HCT116 (cell line): ENCODE measurements at regions not wholly inside any gene's neighbourhood (a gene's known extent, or its start where the extent isn't known, plus 50 kb on each side); places are given as distances from the start of the nearest gene placed in this dataset.

Experiments
- ATAC-seq: fragments of 200-7000 bp; cut with Tn5 transposase; 2 replicates; pipeline ENCODE4 v1.9.1; 2020; ENCODE audit warnings: mild to moderate bottlenecking, moderate library complexity
- BruUV-seq: library from RNA; stranded (reverse); fragments of 400-500 nt; replicated peaks from 2 replicates; lab custom pipeline; 2021; lab: Mats Ljungman, UMichigan
- CTCF ChIA-PET: fragments of 300-600 bp; sonication (Branson Sonifier 250); formaldehyde crosslinking; loops from one replicate; lab custom pipeline; 2021; ENCODE audit warnings: antibody characterized with exemption; lab: Charles Lee
- POLR2A ChIA-PET: fragments of 300-600, 350-600 bp; sonication (Branson Sonifier 250); formaldehyde crosslinking; loops from one replicate; lab custom pipeline; 2021; ENCODE audit warnings: antibody characterized with exemption; lab: Charles Lee
- RAD21 ChIA-PET, 2 experiments: fragments of 300-600 bp; sonication (Branson Sonifier 250); formaldehyde crosslinking; loops; one replicate each; lab custom pipeline; 2023; ENCODE audit warnings: low total read pairs in 2 of 2; ENCODE audit not compliant: uncharacterized antibody in 2 of 2, unreplicated experiment in 2 of 2, low non-redundant PET in 1 of 2; lab: Charles Lee
- DNase-seq: peaks from one replicate; pipeline ENCODE4 v3.0.0-alpha.2; 2010; ENCODE audit warnings: low read depth, low spot score
- H2AFZ ChIP-seq: fragments of 200-600 bp; shearing (Covaris generic), sonication (generic); 2 replicates; pipeline ENCODE4 v1.6.1; 2017; ENCODE audit warnings: low read depth, mixed run types, mixed read lengths, antibody characterized with exemption, low read length; ENCODE audit not compliant: poor library complexity, severe bottlenecking
- H3K27ac ChIP-seq: 2 replicates; pipeline ENCODE4 v1.5.1; 2012; ENCODE audit warnings: low read depth, low read length
- H3K27me3 ChIP-seq: fragments of 200-600 bp; sonication (generic); 2 replicates; pipeline ENCODE4 v1.6.1; 2016; ENCODE audit warnings: mixed run types, low read length, mixed read lengths; ENCODE audit not compliant: insufficient read depth
- H3K36me3 ChIP-seq, 2 experiments: fragments of 200-500 bp in 1 of 2; fragments of 200-600 bp in 1 of 2; sonication (Bioruptor generic) in 1 of 2; sonication (generic) in 1 of 2; 2 replicates each; pipeline versions ENCODE4 v1.5.1 to v1.6.1; 2014 to 2016; ENCODE audit warnings: low read length in 2 of 2, inconsistent platforms in 1 of 2, mixed read lengths in 1 of 2, mixed run types in 1 of 2; ENCODE audit not compliant: insufficient read depth in 2 of 2, control insufficient read depth in 1 of 2
- H3K4me1 ChIP-seq, 2 experiments: fragments of 200-600 bp in 1 of 2; sonication (generic) in 1 of 2; 2 replicates each; pipeline versions ENCODE4 v1.5.1 to v1.6.1; 2012 to 2017; ENCODE audit warnings: low read length in 2 of 2, inconsistent platforms in 1 of 2, mild to moderate bottlenecking in 1 of 2, mixed read lengths in 1 of 2, mixed run types in 1 of 2, moderate library complexity in 1 of 2; ENCODE audit not compliant: insufficient read depth in 2 of 2, control insufficient read depth in 1 of 2
- H3K4me2 ChIP-seq: fragments of 200-600 bp; sonication (generic); 2 replicates; pipeline ENCODE4 v1.6.1; 2017; ENCODE audit warnings: mixed run types, low read length, mixed read lengths
- H3K4me3 ChIP-seq, 2 experiments: fragments of 200-600 bp in 1 of 2; sonication (generic) in 1 of 2; replicated peaks in 1 of 2; 2 replicates each; pipeline ENCODE4 v1.5.1; 2011 to 2016; ENCODE audit warnings: low read length in 2 of 2, control low read depth in 1 of 2, low read depth in 1 of 2, mild to moderate bottlenecking in 1 of 2, mixed read lengths in 1 of 2, mixed run types in 1 of 2
- H3K79me2 ChIP-seq: fragments of 200-600 bp; sonication (generic); 2 replicates; pipeline ENCODE4 v1.6.1; 2017; ENCODE audit warnings: mild to moderate bottlenecking, mixed run types, low read length, moderate library complexity, mixed read lengths; ENCODE audit not compliant: insufficient read depth
- H3K9ac ChIP-seq: fragments of 200-600 bp; sonication (generic); 2 replicates; pipeline ENCODE4 v1.6.1; 2016; ENCODE audit warnings: low read length, mixed read lengths
- H3K9me2 ChIP-seq: fragments of 200-600 bp; sonication (generic), shearing (Covaris generic); 2 replicates; pipeline ENCODE4 v1.6.1; 2017; ENCODE audit warnings: mixed run types, mild to moderate bottlenecking, moderate library complexity; ENCODE audit not compliant: insufficient read depth
- H3K9me3 ChIP-seq, 2 experiments: fragments of 200-500 bp in 1 of 2; fragments of 200-600 bp in 1 of 2; sonication (Bioruptor generic) in 1 of 2; sonication (generic) in 1 of 2; 2 replicates each; pipeline ENCODE4 v1.6.1; 2014 to 2017; ENCODE audit warnings: low read length in 2 of 2, mixed read lengths in 2 of 2, inconsistent platforms in 1 of 2, low read depth in 1 of 2, mild to moderate bottlenecking in 1 of 2, mixed run types in 1 of 2, moderate library complexity in 1 of 2; ENCODE audit not compliant: control insufficient read depth in 1 of 2, insufficient read depth in 1 of 2
- H4K20me1 ChIP-seq: fragments of 200-600 bp; sonication (generic), shearing (Covaris generic); 2 replicates; pipeline ENCODE4 v1.6.1; 2017; ENCODE audit warnings: mixed run types, mild to moderate bottlenecking, moderate library complexity; ENCODE audit not compliant: insufficient read depth
- CBX3 ChIP-seq: IDR thresholded peaks from 2 replicates; pipeline ENCODE4 v1.6.1; 2012; ENCODE audit warnings: low read depth
- CEBPB ChIP-seq: IDR thresholded peaks from 2 replicates; pipeline ENCODE4 v1.6.1; 2012; ENCODE audit warnings: low read depth
- EGR1 ChIP-seq: IDR thresholded peaks from 2 replicates; pipeline ENCODE4 v1.6.1; 2012; ENCODE audit warnings: low read depth
- ELF1 ChIP-seq: IDR thresholded peaks from 2 replicates; pipeline ENCODE4 v1.6.1; 2012; ENCODE audit warnings: low read depth, borderline replicate concordance
- EZH2 ChIP-seq: fragments of 200-600 bp; sonication (generic); IDR thresholded peaks from 2 replicates; pipeline ENCODE4 v1.6.1; 2017; ENCODE audit warnings: antibody characterized with exemption, mixed run types
- EZH2phosphoT487 ChIP-seq: fragments of 200-600 bp; IDR thresholded peaks from 2 replicates; pipeline ENCODE4 v1.6.1; 2018; ENCODE audit warnings: antibody characterized with exemption, borderline replicate concordance
- FOSL1 ChIP-seq: IDR thresholded peaks from 2 replicates; pipeline ENCODE4 v1.6.1; 2012; ENCODE audit warnings: low read depth
- JUND ChIP-seq: IDR thresholded peaks from 2 replicates; pipeline ENCODE4 v1.6.1; 2012
- POLR2A ChIP-seq: IDR thresholded peaks from 2 replicates; pipeline ENCODE4 v1.7.0; 2011; ENCODE audit warnings: borderline replicate concordance; ENCODE audit not compliant: insufficient read depth, insufficient read length; ENCODE audit errors: extremely low read depth
- POLR2AphosphoS5 ChIP-seq: IDR thresholded peaks from 2 replicates; pipeline ENCODE4 v1.6.1; 2011; ENCODE audit warnings: mild to moderate bottlenecking, low read depth, low read length, moderate library complexity
- RAD21 ChIP-seq: IDR thresholded peaks from 2 replicates; pipeline ENCODE4 v1.6.1; 2012; ENCODE audit warnings: low read depth, mild to moderate bottlenecking
- SIN3A ChIP-seq: IDR thresholded peaks from 2 replicates; pipeline ENCODE4 v1.6.1; 2012; ENCODE audit warnings: low read depth
- SP1 ChIP-seq: IDR thresholded peaks from 2 replicates; pipeline ENCODE4 v1.6.1; 2012; ENCODE audit warnings: low read depth
- SRF ChIP-seq: IDR thresholded peaks from 2 replicates; pipeline ENCODE4 v1.6.1; 2012; ENCODE audit warnings: low read depth
- YY1 ChIP-seq: IDR thresholded peaks from 2 replicates; pipeline ENCODE4 v1.6.1; 2011; ENCODE audit warnings: low read length, low read depth, moderate library complexity, mild to moderate bottlenecking; ENCODE audit not compliant: insufficient replicate concordance; ENCODE audit errors: extremely low read depth
- ZFX ChIP-seq: fragments of 450-650 bp; IDR thresholded peaks from 2 replicates; pipeline ENCODE4 v1.6.1; 2017
- ZNF274 ChIP-seq: fragments of 200-500 bp; sonication (Bioruptor generic); IDR thresholded peaks from 2 replicates; pipeline ENCODE4 v1.6.1; 2014; ENCODE audit warnings: mild to moderate bottlenecking, low read depth, low read length, inconsistent platforms
- intact Hi-C: fragments of 100-400 bp; cut with micrococcal nuclease; formaldehyde crosslinking; loops from 2 replicates; pipeline ENCODE4 v1.10.0; 2022
- TF ChIP-seq, protein P1 (sequence below): IDR thresholded peaks from 2 replicates; pipeline ENCODE4 v1.6.1; 2012; ENCODE audit warnings: low read depth
- TF ChIP-seq, protein P2 (sequence below): IDR thresholded peaks from 2 replicates; pipeline ENCODE4 v1.6.1; 2012
- TF ChIP-seq, protein P3 (sequence below), 3 experiments: fragments of 200-600 bp in 1 of 3; sonication (generic) in 1 of 3; IDR thresholded peaks in 2 of 3; conservative IDR thresholded peaks in 1 of 3; 2 replicates each; pipeline ENCODE4 v1.5.1; 2012 to 2017; ENCODE audit warnings: low read depth in 2 of 3, low read length in 2 of 3, antibody characterized with exemption in 1 of 3, borderline replicate concordance in 1 of 3, control low read depth in 1 of 3, mild to moderate bottlenecking in 1 of 3, mixed read lengths in 1 of 3, mixed run types in 1 of 3, moderate library complexity in 1 of 3; ENCODE audit not compliant: insufficient read depth in 1 of 3

DNA sequence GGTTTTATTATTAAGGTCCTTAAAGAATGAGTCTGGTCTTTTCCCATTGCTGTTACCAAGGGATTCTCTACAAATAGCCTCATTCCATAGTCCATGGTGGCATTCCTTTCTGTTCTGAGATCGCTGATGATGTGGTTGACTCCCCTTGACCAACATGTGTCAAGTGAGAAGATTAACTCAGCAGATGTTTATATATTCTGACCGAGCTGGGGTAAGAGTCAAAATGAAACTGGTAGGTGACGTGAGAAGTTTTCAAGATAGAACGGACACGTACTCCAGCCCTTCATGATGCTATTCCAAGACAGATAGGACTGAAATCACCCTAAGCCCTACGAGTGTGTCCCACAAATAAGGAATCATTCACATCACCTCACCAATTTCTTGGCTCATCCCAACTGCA, 155.5 kb upstream of the WWC1 start (continued):
- no peak for TF ChIP-seq RAD21
- TF ChIP-seq SP1: no peak
- TF ChIP-seq JUND: no peak
- no peak for TF ChIP-seq YY1
- no peak for TF ChIP-seq EZH2
- TF ChIP-seq POLR2AphosphoS5: no peak
- TF ChIP-seq EGR1: no peak
- no peak for TF ChIP-seq ELF1
- no peak for TF ChIP-seq CBX3
- no peak for TF ChIP-seq SIN3A

DNA sequence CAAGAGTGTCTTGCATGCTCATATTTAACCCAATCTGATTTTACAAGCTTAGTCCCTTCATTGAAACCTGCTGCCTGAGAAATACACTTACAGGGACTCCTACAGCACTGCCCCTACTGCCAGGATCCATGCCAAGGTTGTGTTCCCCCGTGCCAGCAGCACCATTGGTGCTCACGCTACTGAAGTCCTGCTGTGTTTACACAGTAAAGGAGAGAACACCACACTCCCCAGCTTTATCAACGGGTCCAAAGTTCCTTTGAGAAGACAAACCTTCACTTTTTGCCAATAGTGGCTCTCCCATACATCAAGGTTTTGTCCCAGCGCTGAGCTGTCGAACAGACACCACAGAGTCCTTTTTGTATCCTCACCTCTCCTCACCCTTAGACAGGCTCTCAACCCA, 155.1 kb upstream of the WWC1 start:
- RAD21 ChIA-PET: no interaction called here
- intact Hi-C loops: no loop called here
- H3K9me3 ChIP-seq: no peaks in the 10 kb centered on the region
- no peak overlapping the region for H3K27ac ChIP-seq
- H4K20me1 ChIP-seq: no peaks in the 10 kb centered on the region
- ATAC-seq: no peak
- no peaks in the 10 kb centered on the region for H3K79me2 ChIP-seq
- no peak overlapping the region for H3K4me2 ChIP-seq
- no peak for TF ChIP-seq CEBPB
- TF ChIP-seq SIN3A: no peak
- TF ChIP-seq YY1: no peak
- no peak for TF ChIP-seq JUND
- no peak for TF ChIP-seq EZH2phosphoT487
- TF ChIP-seq SRF: no peak
- TF ChIP-seq, protein P1, sequence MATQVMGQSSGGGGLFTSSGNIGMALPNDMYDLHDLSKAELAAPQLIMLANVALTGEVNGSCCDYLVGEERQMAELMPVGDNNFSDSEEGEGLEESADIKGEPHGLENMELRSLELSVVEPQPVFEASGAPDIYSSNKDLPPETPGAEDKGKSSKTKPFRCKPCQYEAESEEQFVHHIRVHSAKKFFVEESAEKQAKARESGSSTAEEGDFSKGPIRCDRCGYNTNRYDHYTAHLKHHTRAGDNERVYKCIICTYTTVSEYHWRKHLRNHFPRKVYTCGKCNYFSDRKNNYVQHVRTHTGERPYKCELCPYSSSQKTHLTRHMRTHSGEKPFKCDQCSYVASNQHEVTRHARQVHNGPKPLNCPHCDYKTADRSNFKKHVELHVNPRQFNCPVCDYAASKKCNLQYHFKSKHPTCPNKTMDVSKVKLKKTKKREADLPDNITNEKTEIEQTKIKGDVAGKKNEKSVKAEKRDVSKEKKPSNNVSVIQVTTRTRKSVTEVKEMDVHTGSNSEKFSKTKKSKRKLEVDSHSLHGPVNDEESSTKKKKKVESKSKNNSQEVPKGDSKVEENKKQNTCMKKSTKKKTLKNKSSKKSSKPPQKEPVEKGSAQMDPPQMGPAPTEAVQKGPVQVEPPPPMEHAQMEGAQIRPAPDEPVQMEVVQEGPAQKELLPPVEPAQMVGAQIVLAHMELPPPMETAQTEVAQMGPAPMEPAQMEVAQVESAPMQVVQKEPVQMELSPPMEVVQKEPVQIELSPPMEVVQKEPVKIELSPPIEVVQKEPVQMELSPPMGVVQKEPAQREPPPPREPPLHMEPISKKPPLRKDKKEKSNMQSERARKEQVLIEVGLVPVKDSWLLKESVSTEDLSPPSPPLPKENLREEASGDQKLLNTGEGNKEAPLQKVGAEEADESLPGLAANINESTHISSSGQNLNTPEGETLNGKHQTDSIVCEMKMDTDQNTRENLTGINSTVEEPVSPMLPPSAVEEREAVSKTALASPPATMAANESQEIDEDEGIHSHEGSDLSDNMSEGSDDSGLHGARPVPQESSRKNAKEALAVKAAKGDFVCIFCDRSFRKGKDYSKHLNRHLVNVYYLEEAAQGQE: no peak
- TF ChIP-seq CBX3: no peak
- TF ChIP-seq POLR2A: no peak
- TF ChIP-seq, protein P2, sequence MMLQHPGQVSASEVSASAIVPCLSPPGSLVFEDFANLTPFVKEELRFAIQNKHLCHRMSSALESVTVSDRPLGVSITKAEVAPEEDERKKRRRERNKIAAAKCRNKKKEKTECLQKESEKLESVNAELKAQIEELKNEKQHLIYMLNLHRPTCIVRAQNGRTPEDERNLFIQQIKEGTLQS: no peak
- no peak for TF ChIP-seq EGR1
- no peak for TF ChIP-seq ZNF274
- TF ChIP-seq FOSL1: no peak
- TF ChIP-seq, protein P3, sequence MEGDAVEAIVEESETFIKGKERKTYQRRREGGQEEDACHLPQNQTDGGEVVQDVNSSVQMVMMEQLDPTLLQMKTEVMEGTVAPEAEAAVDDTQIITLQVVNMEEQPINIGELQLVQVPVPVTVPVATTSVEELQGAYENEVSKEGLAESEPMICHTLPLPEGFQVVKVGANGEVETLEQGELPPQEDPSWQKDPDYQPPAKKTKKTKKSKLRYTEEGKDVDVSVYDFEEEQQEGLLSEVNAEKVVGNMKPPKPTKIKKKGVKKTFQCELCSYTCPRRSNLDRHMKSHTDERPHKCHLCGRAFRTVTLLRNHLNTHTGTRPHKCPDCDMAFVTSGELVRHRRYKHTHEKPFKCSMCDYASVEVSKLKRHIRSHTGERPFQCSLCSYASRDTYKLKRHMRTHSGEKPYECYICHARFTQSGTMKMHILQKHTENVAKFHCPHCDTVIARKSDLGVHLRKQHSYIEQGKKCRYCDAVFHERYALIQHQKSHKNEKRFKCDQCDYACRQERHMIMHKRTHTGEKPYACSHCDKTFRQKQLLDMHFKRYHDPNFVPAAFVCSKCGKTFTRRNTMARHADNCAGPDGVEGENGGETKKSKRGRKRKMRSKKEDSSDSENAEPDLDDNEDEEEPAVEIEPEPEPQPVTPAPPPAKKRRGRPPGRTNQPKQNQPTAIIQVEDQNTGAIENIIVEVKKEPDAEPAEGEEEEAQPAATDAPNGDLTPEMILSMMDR (IDR thresholded peaks at IDR 0.05 in 2 of 3, conservative IDR thresholded peaks at IDR 0.05 in 1 of 3; ENCODE audit: borderline replicate concordance in 1 of 3, insufficient read depth in 1 of 3, low read depth in 2 of 3, low read length in 2 of 3): no peak
- no peak for TF ChIP-seq SP1
- no peak for TF ChIP-seq ZFX
- no peaks in the 10 kb centered on the region for H3K4me1 ChIP-seq
- no peak for DNase-seq
- H3K27me3 ChIP-seq: peaks cover 53% of the 10 kb centered on the region
- BruUV-seq: no TSS peak
- no peaks in the 10 kb centered on the region for H3K36me3 ChIP-seq
- POLR2A ChIA-PET: no interaction called here
- no peak overlapping the region for H3K4me3 ChIP-seq
- no peak overlapping the region for H2AFZ ChIP-seq
- no peak overlapping the region for H3K9ac ChIP-seq
- H3K9me2 ChIP-seq: no peaks in the 10 kb centered on the region
- CTCF ChIA-PET: no interaction called here
